ENCODE measurements at regions not wholly inside any gene's neighbourhood (a gene's known extent, or its start where the extent isn't known, plus 50 kb on each side); places are given as distances from the start of the nearest gene placed in this dataset.

- TF ChIP-seq CTCF (IDR thresholded peaks at IDR 0.05) (no peak), POLR2AphosphoS5 (IDR thresholded peaks at IDR 0.05; ENCODE audit: low read depth, low read length) (no peak), REST (IDR thresholded peaks at IDR 0.05; ENCODE audit: insufficient read depth in 1 of 2, low read depth in 2 of 2, low read length in 1 of 2) (no peak), SIN3A (IDR thresholded peaks at IDR 0.05; ENCODE audit: borderline replicate concordance, insufficient read depth, low read depth, low read length) (no peak)
Measured at GRCh38 chrX:122421434-122422121, 762.5 kb upstream of the GRIA3 start.

Measured in Panc1 (cell line).